ENCODE measurements at regions not wholly inside any gene's neighbourhood (a gene's known extent, or its start where the extent isn't known, plus 50 kb on each side); places are given as distances from the start of the nearest gene placed in this dataset.
A peak's percentile ranks its signal among the peaks of the same experiment; 100 is the strongest.

- H3K79me2 ChIP-seq, result no peaks in the 10 kb centered on the region
- H3K9ac ChIP-seq, result no peak overlapping the region
- no peaks in the 10 kb centered on the region for H3K36me3 ChIP-seq (ENCODE audit: control insufficient read depth, insufficient read depth, low read length)
- no peak overlapping the region for H3K4me2 ChIP-seq (ENCODE audit: low read length)
- H3K4me1 ChIP-seq, result peaks cover 8% of the 10 kb centered on the region
- H3K4me3 ChIP-seq (ENCODE audit: low read depth, low read length), result no peak overlapping the region
- no peaks in the 10 kb centered on the region for H3K9me3 ChIP-seq (ENCODE audit: control insufficient read depth, low read length)
- TF ChIP-seq CTCF (IDR thresholded peaks at IDR 0.05), result no peak
- no peak overlapping the region for H3K27ac ChIP-seq
- no peaks in the 10 kb centered on the region for H3K27me3 ChIP-seq (ENCODE audit: control insufficient read depth, insufficient read depth, low read length)
- H2AFZ ChIP-seq, result no peak overlapping the region
Measured at GRCh38 chr16:79777679-79778078, 177.1 kb upstream of the MAF start.

GRCh38 chr16:79776243-79776847 is 175.8 kb upstream of the MAF start:
- Histone ChIP-seq H3K79me2 (no peaks in the 10 kb centered on the region), H3K9me3 (ENCODE audit: control insufficient read depth, low read length) (no peaks in the 10 kb centered on the region), H3K4me2 (ENCODE audit: low read length) (peak overlapping the region; percentile 51), H3K9ac (no peak overlapping the region), H3K27me3 (ENCODE audit: control insufficient read depth, insufficient read depth, low read length) (no peaks in the 10 kb centered on the region), H3K27ac (no peak overlapping the region), H2AFZ (peak overlapping the region; percentile 33), H3K4me1 (peaks cover 8% of the 10 kb centered on the region), H3K36me3 (ENCODE audit: control insufficient read depth, insufficient read depth, low read length) (no peaks in the 10 kb centered on the region), H3K4me3 (ENCODE audit: low read depth, low read length) (no peak overlapping the region)
- TF ChIP-seq CTCF (IDR thresholded peaks at IDR 0.05), result no peak

- no peak overlapping the region for H3K27ac ChIP-seq
- H2AFZ ChIP-seq, result no peak overlapping the region
- H3K4me1 ChIP-seq, result peaks cover 24% of the 10 kb centered on the region
- H3K4me3 ChIP-seq (ENCODE audit: low read depth, low read length), result no peak overlapping the region
- no peaks in the 10 kb centered on the region for H3K9me3 ChIP-seq (ENCODE audit: control insufficient read depth, low read length)
- no peak for TF ChIP-seq CTCF (IDR thresholded peaks at IDR 0.05)
- H3K9ac ChIP-seq, result no peak overlapping the region
- H3K36me3 ChIP-seq (ENCODE audit: control insufficient read depth, insufficient read depth, low read length), result no peaks in the 10 kb centered on the region
- no peak overlapping the region for H3K4me2 ChIP-seq (ENCODE audit: low read length)
- H3K27me3 ChIP-seq (ENCODE audit: control insufficient read depth, insufficient read depth, low read length), result no peaks in the 10 kb centered on the region
- no peaks in the 10 kb centered on the region for H3K79me2 ChIP-seq
Measured at GRCh38 chr16:79772784-79773183, 172.2 kb upstream of the MAF start.

- Histone ChIP-seq H3K4me1 (peaks cover 28% of the 10 kb centered on the region), H3K9ac (no peak overlapping the region), H3K9me3 (ENCODE audit: control insufficient read depth, low read length) (no peaks in the 10 kb centered on the region), H2AFZ (no peak overlapping the region), H3K4me3 (ENCODE audit: low read depth, low read length) (no peak overlapping the region), H3K27ac (no peak overlapping the region), H3K27me3 (ENCODE audit: control insufficient read depth, insufficient read depth, low read length) (no peaks in the 10 kb centered on the region), H3K36me3 (ENCODE audit: control insufficient read depth, insufficient read depth, low read length) (no peaks in the 10 kb centered on the region), H3K4me2 (ENCODE audit: low read length) (no peak overlapping the region), H3K79me2 (no peaks in the 10 kb centered on the region)
- TF ChIP-seq CTCF (IDR thresholded peaks at IDR 0.05), result no peak
Measured at GRCh38 chr16:79772048-79772447, 171.5 kb upstream of the MAF start.

All from parathyroid adenoma (tissue), 2 donors.